GM04504 (cell line): ENCODE measurements at regions not wholly inside any gene's neighbourhood (a gene's known extent, or its start where the extent isn't known, plus 50 kb on each side); places are given as distances from the start of the nearest gene placed in this dataset.
"Not testable (repeated sequence)": the region's sequence is repeated elsewhere in the genome, so short reads cannot be mapped to it uniquely, and the experiment has no call there.

ENCODE experiments used
- DNase-seq: peaks from one replicate; pipeline ENCODE4 v3.0.0-alpha.2; 2012; ENCODE audit warnings: low read depth

DNA sequence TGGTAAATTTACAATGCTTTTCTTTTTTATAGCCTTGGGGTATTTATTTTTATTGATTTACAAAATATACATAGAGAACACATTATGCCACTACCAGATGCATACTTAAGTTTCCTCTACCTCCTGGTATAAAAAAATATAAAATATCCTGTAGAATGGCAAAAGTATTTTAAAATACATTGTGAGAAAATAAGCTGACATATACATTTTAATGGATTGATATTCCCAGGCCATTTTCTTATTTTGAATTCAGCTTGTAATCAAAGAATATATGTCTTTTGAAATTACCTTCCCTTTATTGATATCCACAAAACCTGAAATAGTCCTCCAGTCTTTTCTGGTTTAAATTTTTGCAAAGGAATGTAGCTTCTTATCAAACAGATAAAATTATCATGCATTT is 923.9 kb downstream of the CDH18 start:
- DNase-seq, result no peak

DNA sequence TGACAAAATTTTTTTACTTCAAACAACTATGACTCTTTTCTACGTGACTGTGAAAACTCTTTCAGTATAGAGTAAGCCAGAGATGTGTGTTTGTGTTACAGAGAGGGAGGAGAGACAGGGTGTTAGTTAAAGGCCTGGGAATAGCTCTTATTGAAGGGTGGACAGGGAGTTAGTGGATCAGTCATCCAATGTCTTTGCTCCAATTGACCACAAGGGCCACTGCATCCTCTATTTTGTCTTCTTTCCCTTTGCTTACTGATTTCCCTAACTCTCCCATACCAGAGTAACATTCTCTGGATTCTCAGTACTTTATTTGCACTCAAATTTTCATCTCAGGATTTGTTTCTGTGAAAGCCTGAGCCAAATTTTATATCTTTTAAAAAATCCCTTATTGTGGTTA is 920.3 kb downstream of the CDH18 start:
- DNase-seq, result no peak

DNA sequence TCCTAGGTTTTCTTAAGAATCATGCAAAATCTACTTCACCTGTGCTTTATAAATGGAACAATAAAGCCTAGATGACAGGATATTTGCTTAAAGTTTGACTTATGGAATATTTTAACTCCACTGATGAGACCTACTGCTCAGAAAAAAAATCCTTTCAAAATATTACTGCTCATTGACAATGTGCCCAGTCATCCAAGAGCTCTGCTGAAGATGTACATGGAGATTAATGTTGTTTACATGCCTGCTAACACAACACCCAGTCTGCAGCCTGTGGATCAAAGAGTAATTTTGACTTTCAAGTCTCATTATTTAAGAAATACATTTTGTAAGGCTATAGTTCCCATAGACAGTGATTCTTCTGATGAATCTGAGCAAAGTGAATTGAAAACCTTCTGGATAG is 889.6 kb downstream of the CDH18 start:
- no peak for DNase-seq

DNA sequence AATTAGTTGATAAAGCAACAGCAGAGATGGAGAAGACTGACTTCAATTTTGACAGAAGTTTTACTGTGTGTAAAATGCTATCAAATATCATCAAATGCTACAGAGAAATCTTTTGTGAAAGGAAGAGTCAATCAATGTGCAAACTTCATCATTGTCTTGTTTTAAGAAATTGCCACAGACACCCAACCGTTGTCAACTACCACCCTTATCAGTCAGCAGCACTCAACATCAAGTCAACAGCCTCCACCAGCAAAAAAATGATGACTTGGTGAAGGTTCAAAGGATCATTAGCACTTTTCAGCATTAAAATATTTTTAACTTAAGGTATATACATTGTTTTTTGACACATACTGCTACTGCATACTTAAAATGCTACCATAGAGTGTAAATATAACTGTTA is 888.8 kb downstream of the CDH18 start:
- DNase-seq, result no peak

DNA sequence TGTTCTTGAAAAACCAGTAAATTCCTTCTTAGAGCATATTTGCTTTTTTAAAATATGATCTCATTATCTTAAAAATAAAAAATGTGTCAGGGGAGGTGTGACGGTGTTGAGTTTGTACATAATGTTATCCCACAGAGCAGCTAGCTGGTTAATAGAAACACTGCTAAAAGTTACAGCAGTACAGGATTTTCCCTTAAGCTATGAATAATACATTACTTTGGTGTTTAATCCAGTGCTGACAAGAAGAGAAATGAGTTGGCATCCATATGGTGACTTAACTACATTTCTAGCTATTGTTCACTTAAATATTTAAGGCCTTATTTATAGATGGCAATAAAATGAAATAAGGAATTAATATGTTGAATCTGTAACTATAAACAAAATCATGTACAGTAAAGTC is 883.1 kb downstream of the CDH18 start:
- DNase-seq, result no peak

DNA sequence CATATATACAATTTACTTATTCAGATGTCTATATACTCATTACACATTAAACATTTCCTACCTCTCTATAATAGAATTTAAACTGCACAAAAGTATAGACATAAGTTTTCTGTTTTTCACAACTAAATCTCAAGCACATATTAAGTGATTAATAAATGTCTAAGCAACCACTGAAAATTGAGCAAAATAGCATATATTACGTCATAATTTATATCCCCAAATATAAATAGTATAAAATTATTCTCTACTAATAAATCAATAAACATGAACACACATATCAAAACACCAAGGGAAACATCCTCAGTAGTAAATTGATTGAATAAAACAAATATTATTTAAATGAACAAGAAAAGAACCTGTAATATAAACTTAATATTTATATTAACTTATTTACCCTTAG is 865.1 kb downstream of the CDH18 start:
- no peak for DNase-seq

DNA sequence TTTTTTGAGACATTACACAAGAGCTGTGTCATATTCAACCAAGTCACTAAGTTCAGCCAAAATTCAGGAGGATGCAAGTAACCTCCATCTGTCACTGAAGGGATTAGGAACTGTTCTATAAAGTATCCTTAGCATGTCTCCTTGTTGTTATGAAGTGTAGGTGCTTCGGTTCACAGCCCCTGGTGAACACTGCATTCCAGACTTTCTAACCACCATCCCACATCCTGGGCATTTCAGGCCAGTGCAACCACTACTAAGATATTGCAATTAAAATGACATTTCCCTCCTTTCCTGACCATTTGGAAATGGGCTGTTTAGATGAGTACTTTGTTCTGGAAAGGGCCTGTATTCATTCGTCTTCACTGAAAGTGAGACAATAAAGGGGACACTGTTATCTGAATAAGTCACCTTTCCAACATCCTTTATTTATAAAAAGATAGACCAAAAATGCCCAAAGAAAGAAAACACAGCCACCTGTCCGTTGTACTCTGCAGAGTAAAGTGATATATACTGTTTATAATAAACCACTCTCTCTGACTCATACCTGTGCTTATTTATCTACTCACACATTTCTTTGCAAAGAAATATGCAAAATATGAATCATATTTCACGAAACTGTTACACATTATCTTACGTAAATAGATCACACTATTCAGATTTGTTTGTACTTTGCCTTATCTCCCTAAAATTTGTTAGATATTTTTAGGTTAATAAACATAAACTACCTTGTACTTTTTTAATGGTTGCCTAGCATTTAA is 861.9 kb downstream of the CDH18 start:
- no peak for DNase-seq

DNA sequence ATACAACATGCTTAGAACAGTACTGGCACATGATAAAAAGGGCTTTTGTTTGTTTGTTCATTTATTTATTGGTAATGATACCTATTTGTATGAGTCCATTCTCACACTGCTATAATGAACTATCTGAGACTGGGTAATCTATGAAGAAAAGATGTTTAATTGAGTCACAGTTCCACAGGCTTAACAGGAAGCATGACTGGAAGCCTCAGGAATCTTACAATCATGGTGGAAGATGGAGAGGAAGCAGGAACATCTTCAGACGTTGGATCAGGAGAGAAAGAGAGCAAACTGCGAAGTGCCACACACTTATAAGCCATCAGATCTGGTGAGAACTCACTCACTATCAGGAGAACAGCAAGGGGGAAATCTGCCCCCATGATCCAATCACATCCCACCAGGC is 847.7 kb downstream of the CDH18 start:
- DNase-seq, result no peak

DNA sequence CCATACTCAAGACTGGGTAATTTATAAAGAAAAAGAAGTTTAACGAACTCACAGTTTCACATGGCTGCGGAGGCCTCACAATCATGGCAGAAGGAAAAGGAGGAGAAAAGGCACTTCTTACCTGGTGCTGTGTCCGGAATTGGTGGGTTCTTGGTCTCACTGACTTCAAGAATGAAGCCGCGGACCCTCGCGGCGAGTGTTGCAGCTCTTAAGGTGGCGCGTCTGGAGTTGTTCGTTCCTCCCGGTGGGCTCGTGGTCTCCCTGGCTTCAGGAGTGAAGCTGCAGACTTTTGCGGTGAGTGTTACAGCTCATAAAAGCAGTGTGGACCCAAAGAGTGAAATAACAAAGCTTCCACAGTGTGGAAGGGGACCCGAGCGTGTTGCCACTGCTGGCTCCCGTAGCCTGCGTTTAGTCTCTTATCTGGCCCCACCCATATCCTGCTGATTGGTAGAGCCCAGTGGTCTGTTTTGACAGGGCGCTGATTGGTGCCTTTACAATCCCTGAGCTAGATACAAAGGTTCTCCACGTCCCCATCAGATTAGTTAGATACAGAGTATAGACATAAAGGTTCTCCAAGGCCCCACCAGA is 846.0 kb downstream of the CDH18 start:
- not testable (repeated sequence) for DNase-seq

DNA sequence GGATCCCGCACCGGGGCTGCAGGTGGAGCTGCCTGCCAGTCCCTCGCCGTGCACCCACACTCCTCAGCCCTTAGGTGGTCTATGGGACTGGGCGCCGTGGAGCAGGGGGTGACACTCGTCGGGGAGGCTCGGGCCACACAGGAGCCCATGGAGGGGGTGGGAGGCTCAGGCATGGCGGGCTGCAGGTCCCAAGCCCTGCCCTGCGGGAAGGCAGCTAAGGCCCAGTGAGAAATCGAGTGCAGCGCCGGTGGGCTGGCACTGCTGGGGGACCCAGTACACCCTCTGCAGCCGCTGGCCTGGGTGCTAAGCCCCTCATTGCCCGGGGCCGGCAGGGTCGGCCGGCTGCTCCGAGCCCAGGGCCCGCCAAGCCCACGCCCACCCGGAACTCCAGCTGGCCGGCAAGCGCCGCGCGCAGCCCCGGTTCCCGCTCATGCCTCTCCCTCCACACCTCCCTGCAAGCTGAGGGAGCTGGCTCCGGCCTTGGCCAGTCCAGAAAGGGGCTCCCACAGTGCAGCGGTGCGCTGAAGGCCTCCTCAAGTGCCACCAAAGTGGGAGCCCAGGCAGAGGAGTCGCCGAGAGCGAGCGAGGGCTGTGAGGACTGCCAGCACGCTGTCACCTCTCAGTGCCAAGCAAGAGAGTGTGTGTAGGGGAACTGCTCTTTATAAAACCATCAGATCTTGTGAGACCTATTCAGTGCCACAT is 845.1 kb downstream of the CDH18 start:
- not testable (repeated sequence) for DNase-seq

DNA sequence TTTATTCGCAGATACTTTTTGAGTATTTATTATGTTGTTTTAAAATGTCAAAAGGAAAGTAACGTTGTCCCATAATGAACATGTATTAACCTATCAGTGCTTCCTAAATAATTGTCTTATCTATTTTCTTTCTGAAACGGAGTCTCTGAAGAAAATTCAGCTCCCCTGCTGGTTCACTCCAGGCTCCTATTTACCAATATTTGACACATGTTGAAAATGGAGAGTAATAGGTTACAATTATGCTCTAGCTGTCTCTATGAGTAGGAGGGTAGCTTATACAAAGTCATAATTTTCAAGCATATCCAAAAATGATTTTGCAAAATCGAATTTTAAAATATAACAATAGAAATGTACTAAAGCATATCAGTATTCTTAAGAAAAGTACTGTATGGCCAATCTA is 844.1 kb downstream of the CDH18 start:
- no peak for DNase-seq

DNA sequence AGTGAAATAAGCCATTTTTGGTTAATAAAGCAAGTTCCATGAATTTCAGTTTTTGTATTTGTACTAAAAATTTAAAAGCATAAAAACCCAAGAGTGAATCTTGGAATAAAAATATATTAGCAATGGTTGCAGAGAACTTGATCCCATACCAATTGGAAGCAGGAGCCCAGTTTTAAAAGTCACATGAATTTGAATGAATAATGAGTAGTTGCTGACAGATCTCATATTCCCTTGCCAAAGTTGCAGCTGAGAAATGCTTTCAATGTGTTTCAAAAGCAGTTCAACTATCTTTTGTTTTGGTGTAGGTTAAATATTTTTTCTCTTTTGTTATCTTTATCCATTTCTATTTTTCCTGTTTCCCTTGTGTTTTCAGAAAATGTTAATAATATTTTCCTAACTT is 818.6 kb downstream of the CDH18 start:
- no peak for DNase-seq

DNA sequence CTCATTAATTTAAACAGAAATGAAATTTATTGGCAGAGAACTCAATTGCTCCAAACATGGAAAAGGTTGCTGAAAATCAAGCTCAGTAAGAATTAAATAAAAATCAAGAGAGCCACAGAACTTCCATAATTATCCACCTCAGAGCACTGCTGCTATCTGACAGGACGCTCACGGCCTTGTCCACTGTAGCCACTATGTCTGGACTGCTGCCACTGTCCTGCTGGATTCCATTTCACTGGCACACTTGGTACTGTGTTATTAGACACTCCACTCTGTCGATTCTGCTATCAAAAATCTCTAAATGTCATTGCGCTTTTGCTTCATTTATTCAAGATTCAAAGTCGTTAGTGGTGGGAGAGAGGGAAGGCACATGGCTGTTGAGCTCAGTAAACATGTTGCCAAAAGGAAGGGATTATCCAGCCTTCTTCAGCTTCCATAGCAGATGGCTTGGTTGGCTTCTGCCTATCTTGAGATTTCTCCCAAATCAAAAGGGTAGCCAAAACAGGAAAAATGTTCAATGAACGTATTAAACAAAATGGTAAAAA is 815.0 kb downstream of the CDH18 start:
- DNase-seq, result no peak

DNA sequence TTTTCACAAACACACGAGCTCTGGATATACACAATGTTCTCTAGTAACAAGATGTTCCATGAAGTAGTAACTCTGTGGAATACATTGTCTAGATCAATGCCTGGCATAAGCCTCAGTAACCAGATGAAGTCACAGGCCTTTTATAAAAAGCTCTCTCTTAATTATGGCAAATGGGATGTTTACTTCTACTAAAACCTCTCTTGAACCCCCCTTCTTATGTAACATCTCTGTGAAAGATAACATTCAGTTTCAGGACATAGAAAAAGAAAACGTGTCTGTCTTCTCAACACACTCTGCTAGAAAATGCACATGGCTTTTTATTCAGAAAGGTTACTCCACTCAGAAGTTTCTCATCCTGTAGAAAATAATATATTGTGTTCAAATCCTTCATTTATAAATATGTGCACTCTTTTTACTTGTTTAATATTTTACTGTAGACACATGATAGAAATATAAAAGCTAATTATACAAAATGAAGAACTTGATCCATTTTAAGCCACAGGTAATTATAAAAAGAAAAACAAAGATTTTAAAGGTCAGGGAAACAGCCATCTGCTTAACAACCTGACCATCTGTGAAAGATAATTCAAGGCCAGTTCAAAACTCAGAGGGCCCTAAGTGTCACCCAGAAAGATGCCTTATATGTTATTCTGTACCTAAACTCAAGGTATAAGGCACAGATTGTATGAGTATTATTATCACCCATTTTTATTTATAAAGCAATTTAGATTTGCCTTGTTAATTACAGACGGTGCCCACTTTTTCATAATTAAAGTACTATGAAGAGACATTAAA is 812.0 kb downstream of the CDH18 start:
- DNase-seq, result no peak

DNA sequence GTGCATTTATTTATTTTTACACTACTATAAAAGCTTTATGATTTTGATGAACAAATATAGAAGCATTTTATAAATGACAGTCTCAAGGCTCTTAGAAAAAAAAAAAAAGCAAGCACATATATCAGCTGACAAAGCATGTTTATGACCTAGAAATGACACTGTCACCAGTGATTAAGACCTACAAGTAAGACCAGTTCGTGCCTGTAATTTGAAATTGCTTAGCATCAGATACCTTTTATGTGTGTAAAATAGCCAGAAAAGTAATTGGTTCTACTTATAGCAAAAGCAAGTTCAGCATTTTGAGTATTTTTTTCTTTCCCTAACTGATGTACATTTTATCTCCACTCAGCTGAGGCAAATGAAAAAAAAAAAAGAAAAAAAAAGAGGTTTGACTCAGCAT is 808.4 kb downstream of the CDH18 start:
- DNase-seq, result no peak

DNA sequence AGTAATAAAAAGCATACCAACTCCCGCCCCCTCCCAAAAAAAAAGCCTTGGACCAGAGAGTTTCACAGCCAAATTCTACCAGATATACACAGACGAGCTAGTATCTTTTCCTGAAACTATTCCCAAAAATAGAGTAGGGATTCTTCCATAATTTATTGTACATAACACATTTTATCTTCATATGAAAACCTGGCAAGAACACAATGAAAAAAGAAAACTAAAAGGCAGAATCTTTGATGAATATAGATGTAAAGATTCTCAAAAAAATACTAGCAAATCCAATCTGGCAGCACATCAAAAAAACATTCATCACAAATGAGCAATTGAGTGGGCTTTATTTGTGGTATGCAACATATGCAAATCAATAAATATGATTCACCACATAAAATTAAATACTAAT is 798.8 kb downstream of the CDH18 start:
- DNase-seq, result no peak

DNA sequence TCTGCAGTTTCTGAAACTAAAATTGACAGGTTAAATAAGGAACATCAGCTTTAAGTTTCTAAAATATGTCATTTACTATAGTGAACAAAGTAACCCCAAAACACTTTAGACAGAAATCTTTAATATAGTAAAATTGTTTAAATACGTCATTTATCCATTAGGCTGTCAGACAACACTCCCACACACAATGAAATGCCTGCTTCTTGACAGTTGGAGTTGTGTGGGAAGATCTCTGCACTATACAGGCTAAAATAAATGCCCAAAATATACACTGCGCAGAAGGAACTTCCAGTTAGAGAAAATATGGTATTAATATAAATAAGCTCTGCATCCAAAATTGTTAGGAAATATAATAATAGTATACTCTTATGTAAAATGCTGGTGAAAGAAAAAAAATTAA is 794.4 kb downstream of the CDH18 start:
- no peak for DNase-seq

DNA sequence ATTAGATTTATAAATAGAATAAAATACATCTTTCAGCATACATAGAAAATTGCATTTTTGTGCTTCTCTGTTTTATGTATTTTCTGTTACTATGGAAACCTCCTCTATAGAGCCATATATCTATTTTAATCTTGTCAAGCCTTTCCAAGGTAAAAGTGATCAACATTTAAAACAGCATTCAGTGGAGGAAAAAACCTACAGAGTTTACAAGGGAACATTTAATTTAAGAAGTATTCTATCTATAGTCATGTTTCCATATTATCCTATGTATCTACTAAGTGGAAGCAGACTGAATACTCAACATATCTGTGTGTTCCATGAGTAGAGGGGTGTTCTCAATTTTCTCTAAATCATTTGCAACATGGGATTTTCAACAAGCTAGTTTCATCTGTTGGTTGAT is 791.4 kb downstream of the CDH18 start:
- no peak for DNase-seq

DNA sequence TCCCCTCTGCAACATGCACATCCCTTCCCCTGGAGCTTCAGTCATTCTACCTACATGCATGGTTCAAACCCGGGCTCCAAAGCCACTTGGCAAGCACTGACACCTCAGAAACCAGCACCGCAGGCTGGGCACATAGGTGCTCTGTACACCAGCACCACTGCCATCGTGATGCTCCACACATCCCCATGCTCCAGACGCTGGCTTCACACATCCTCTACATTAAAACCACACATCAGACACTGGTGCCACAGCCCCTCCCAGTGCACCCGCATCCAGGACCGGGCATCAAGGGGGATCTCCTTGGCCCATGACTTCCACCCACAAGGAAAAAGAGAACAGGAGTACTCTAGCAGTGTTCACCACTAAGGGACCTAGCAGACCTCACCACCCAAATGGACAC is 787.7 kb downstream of the CDH18 start:
- DNase-seq, result no peak

DNA sequence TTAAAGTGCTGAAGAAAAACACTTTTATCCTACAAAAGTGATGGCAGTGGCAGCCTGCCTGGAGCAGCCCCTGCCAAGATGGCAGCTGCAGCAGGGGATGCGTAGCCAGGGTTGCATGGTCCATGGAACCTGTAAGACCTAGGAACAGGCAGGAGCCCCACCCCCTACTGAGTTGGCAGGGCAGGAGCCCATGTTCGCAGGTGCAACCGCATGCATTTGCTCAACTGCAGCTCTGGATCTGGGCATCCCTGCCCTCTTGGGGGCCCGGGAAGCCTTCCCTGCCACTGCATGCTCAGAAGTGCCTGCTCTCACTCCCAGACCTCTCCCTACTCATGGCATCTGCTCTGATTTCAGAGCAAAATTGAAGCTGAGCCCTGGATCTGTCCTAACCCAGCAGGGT is 779.6 kb downstream of the CDH18 start:
- DNase-seq, result no peak

DNA sequence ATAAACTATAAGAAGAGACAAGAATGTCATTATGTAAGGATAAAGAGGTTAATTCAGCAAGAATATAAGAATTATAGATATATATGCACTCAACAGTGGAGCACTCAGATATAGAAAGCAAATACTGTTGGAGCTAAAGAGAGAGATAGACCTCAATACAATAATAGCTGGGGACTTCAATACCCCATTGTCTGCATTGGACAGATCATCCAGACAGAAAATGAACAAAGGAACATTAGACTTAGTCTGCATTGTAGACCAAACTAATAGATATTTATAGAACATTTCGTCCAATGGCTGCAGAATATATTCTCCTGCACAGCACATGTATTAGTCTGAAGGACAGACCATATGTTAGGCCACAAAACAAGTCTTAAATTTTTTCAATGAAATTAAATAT is 777.1 kb downstream of the CDH18 start:
- DNase-seq, result no peak

DNA sequence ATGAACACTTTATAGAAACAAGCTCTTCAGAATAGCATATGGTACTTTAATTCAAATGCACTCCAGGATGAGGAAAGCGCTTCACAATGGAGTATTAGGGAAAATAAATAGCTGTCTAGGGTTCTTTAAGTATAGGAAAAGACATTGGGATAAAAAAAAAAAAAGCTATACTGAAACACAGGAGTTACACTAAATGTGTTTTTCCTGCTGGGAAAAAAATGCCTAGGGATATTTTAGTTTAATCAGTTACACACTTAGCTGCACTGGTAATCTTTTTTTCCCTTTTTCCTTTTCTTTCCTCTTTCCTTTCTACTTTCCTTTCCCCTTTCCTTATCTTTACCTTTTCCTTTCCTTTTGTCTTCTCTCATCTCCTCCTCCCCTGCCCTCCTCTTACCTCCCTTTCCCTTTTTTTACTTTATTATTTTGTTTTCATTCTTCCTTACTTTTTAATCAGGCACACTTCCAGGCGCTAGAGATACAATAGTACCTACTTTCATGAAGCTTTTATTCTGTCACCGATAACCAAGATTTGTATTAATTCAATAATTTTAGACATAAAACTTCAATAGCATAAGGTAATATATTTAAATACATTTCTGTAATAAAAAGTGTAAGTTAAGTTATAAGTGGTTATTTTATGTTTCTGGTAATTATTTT is 758.7 kb downstream of the CDH18 start:
- DNase-seq, result no peak
